D721Med (cell line): ENCODE measurements at regions not wholly inside any gene's neighbourhood (a gene's known extent, or its start where the extent isn't known, plus 50 kb on each side); places are given as distances from the start of the nearest gene placed in this dataset.
"Not testable (repeated sequence)": the region's sequence is repeated elsewhere in the genome, so short reads cannot be mapped to it uniquely, and the experiment has no call there.

ENCODE experiments used
- DNase-seq: peaks from one replicate; pipeline ENCODE4 v3.0.0; 2011; ENCODE audit warnings: low spot score; ENCODE audit not compliant: insufficient read length
- FAIRE-seq: peaks from 2 replicates; lab custom pipeline; 2011; peaks lifted over from hg19 to GRCh38; lab: Jason Lieb, UNC
- TF ChIP-seq, protein P1 (sequence below): IDR thresholded peaks from 2 replicates; pipeline ENCODE4 v1.5.1; 2012; ENCODE audit warnings: mild to moderate bottlenecking, control low read depth; ENCODE audit not compliant: insufficient read depth; ENCODE audit errors: missing control alignments

DNA sequence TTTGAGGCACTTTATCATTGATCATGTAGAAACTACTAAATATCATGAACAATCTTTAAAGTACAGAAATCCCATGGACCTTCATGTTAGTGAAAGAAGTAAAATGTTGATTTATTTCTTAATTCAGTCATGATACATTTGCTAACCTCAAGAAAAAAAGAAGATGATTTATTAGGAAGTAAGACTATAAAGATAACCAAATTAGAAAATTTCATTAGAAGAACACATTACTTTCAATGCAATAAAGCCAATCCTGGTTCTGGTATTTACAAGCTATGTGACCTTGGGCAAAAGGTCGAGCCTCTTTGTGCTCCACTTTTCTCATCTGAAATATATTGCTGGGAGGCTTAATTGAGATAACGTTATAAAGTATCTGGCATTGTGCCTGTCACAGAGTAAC, 365.0 kb downstream of the KIF20B start:
- no peak for DNase-seq
- no peak for FAIRE-seq
- TF ChIP-seq, protein P1, sequence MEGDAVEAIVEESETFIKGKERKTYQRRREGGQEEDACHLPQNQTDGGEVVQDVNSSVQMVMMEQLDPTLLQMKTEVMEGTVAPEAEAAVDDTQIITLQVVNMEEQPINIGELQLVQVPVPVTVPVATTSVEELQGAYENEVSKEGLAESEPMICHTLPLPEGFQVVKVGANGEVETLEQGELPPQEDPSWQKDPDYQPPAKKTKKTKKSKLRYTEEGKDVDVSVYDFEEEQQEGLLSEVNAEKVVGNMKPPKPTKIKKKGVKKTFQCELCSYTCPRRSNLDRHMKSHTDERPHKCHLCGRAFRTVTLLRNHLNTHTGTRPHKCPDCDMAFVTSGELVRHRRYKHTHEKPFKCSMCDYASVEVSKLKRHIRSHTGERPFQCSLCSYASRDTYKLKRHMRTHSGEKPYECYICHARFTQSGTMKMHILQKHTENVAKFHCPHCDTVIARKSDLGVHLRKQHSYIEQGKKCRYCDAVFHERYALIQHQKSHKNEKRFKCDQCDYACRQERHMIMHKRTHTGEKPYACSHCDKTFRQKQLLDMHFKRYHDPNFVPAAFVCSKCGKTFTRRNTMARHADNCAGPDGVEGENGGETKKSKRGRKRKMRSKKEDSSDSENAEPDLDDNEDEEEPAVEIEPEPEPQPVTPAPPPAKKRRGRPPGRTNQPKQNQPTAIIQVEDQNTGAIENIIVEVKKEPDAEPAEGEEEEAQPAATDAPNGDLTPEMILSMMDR = no peak

DNA sequence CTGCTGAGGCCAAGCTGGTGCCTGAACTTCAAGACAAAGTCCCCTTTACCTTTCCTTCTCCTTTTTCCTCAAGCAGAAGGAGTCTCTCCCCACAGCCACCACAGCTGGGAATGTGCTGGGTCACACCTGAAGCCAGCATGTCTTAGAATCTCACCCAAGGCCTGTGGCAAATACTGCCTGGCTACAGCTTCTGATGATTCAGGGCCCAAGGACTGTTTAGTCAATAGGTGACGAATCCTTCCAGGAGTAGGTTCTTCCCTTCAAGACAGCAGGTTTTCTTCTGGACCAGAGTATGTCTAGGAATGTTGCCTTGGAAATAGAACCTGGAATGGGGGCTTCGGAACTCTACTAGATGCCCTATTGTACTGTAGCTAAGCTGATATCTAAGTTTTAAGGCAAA, 374.6 kb downstream of the KIF20B start:
- DNase-seq (no peak), FAIRE-seq (no peak)
- TF ChIP-seq, protein P1 = no peak

DNA sequence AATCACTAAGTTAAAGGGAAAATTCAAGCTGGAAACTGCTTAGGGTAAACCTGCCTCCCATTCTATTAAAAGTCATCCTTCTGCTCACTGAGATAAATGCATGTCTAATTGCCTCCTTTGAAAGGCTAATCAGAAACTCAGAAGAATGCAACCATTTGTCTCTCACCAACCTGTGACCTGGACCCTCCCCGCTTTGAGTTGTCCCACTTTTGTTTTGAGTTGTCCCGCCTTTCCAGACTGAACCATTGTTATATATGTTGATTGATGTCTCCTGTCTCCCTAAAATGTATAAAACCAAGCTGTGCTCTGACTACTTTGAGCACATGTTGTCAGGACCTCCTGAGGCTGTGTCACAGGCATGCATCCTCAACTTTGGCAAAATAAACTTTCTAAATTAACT, 378.4 kb downstream of the KIF20B start:
- TF ChIP-seq, protein P1 = no peak
- DNase-seq (no peak), FAIRE-seq (no peak)

DNA sequence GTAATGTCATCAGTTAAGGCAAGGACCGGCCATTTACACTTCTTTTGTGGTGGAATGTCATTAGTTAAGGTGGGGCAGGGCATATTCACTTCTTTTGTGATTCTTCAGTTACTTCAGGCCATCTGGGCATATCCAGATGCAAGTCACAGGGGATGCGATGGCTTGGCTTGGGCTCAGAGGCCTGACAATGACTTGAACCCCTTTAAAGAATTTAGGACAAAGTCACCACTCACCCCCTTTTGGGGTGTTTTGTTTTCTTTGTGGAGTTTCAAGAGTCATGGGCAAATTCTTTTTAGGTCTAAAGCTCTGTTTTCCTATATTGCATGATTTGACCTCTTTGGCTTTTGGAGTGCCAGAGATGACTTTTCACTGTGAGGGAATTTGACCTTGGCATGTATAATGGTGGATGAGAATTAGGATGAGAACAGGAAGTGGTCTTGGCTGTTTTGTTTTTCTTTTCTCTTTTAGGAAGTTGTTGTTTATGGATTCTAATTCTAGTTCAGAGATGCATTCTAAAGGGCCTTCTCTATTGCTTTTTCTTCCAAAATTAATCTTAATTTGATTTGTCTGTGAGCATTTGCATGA, 385.3 kb downstream of the KIF20B start:
- FAIRE-seq, DNase-seq: not testable (repeated sequence)

DNA sequence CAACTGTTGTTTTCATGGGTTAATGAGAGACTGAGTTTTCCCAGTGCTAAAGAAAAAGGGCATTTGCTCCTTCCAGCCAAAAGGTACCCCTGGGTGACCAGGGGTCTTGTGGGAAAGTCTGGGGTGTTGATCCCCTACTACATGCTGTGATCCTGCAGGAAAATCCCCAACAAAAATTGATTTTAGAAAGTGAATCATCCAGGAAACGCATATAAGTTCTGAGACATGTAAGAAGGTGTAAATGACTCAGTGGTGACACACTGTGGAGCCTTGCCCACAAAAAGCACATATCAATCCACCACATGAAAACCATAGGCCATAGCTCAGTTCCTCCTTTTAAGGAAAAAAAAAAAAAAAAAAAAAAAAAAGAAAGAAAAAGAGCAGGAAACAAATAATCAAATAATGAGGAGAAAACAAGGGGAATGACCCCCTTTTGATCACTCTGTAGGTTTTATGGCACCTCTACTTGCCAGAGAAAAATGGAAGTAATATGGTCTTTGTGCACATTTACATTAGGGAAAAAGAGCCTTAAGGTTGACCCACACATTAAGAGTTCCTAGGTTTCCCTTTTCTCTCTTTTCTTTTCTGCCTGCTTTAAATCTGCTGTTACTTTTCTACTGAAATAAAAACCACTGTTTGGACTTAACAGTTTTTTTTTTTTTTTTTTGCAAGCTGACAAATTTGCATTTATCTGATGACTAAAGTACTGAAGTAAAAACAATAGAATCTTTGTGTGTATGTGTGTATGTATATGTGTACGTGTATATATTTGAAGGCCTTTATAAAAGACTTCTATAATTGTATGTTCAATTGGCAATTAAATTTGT, 386.0 kb downstream of the KIF20B start:
- FAIRE-seq (no peak), DNase-seq (no peak)

DNA sequence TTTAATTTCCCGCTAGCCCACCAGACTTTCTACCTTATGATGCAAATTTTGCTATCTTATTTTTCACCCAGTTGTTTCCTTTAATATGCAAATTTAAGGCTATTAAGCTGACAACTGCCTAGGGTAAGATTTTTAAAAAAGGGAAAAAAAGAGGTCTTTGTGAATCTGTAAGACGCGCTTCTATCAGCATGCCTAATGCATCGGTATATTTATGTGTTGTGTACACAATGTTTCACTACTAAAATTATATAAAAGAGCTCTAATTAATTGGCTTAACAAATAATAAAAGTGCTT, 386.6 kb downstream of the KIF20B start:
- TF ChIP-seq, protein P1 = no peak
- no peak for FAIRE-seq
- DNase-seq = no peak

More for the DNA sequence above, 386.0 kb downstream of the KIF20B start:
- TF ChIP-seq, protein P1 = no peak

DNA sequence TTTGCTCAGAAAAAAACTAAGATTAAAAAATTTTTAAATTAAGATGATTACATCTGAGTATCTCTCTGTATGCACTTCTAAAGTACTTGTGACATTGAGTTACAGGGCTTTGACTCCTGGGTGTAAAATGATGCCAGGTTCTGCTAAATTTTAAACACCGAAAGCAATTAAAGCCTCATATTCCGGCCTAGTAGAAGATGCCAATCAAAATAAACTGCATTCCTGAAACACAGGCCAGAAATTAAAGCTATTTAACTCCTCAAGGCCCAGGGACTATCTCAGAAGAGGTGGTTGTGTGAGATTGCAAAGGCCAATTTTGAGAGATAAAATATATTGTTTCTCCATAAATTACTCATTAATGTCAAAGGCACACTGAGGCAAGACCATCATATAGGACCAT, 388.3 kb downstream of the KIF20B start:
- FAIRE-seq = no peak
- TF ChIP-seq, protein P1 = no peak
- no peak for DNase-seq

DNA sequence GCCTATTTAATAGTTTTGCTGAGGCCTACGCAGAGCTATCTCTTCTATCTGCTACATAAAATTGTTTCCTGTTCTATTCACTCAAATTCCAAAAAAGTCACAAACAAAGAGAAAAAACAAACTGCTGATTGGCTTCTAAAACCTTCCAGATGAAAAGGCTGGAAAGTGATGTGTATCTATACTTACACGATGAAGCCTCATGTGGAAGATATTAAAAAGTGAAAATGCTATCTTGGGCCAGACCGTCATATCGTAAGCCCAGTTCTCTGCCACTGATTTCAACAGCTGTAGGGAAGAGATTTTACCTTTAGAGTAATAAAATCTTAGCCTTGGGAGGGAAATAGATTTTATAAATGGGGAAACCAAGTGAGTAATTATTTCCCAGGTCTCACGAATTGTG, 394.8 kb downstream of the KIF20B start:
- FAIRE-seq (no peak), DNase-seq (no peak)
- TF ChIP-seq, protein P1 = no peak

DNA sequence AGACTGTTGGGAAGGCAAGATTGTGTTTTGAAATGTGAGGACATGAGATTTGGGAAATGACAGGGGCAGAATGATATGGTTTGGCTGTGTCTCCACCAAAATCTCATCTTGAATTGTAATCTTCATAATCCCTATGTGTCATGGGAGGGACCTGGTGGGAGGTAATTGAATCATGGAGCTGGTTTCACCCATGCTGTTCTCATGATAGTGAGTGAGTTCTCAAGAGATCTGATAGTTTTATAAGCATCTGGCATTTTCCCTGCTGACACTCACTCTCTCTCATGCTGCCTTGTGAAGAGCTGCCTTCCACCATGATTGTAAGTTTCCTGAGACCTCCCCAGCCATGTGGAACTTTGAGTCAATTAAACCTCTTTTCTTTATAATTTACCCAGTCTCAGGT, 406.2 kb downstream of the KIF20B start:
- not testable (repeated sequence) for FAIRE-seq, DNase-seq
